Keratinocyte (primary cell): ENCODE measurements at regions not wholly inside any gene's neighbourhood (a gene's known extent, or its start where the extent isn't known, plus 50 kb on each side); places are given as distances from the start of the nearest gene placed in this dataset.

Experiments used
- DNase-seq: peaks from one replicate; pipeline ENCODE4 v3.0.0-alpha.2; 2011; ENCODE audit warnings: low read depth, missing footprints, low spot score
- FAIRE-seq: peaks from 2 replicates; lab custom pipeline; 2011; peaks lifted over from hg19 to GRCh38; lab: Jason Lieb, UNC
- H2AFZ ChIP-seq: 2 replicates; pipeline ENCODE4 v1.6.0; 2012; ENCODE audit warnings: low read length, control low read depth, inconsistent platforms; ENCODE audit not compliant: control insufficient read depth
- H3K27ac ChIP-seq: 2 replicates; pipeline ENCODE4 v1.5.1; 2011; ENCODE audit warnings: low read length; ENCODE audit not compliant: control insufficient read depth, insufficient read depth
- H3K27me3 ChIP-seq: 3 replicates; pipeline ENCODE4 v1.6.0; 2011; ENCODE audit warnings: low read length; ENCODE audit not compliant: control insufficient read depth, insufficient read depth; ENCODE audit errors: extremely low read depth
- H3K36me3 ChIP-seq, 2 experiments: 2 replicates in 1 of 2; 3 replicates in 1 of 2; pipeline ENCODE4 v1.5.1; 2011; ENCODE audit warnings: low read length in 2 of 2, mild to moderate bottlenecking in 1 of 2; ENCODE audit not compliant: control insufficient read depth in 2 of 2, insufficient read depth in 2 of 2; ENCODE audit errors: extremely low read depth in 1 of 2
- H3K4me1 ChIP-seq: 3 replicates; pipeline ENCODE4 v1.5.1; 2011; ENCODE audit warnings: low read length; ENCODE audit not compliant: control insufficient read depth, insufficient read depth; ENCODE audit errors: extremely low read depth
- H3K4me2 ChIP-seq: 3 replicates; pipeline ENCODE4 v1.6.0; 2011; ENCODE audit warnings: low read depth, low read length; ENCODE audit not compliant: control insufficient read depth, insufficient read depth; ENCODE audit errors: extremely low read depth
- H3K4me3 ChIP-seq, 3 experiments: fragments of 200-600 bp in 1 of 3; sonication (generic) in 1 of 3; 2 replicates in 2 of 3; 3 replicates in 1 of 3; pipeline ENCODE4 v1.5.1; 2011 to 2016; ENCODE audit warnings: low read length in 3 of 3, mild to moderate bottlenecking in 3 of 3, control low read depth in 2 of 3, inconsistent platforms in 1 of 3, low read depth in 1 of 3, mixed read lengths in 1 of 3, mixed run types in 1 of 3, moderate library complexity in 1 of 3; ENCODE audit not compliant: control insufficient read depth in 2 of 3, insufficient read depth in 2 of 3; ENCODE audit errors: extremely low read depth in 1 of 3
- H3K79me2 ChIP-seq: 2 replicates; pipeline ENCODE4 v1.6.0; 2012; ENCODE audit warnings: low read length; ENCODE audit not compliant: control insufficient read depth, insufficient read depth
- H3K9ac ChIP-seq: 3 replicates; pipeline ENCODE4 v1.6.0; 2011; ENCODE audit warnings: low read length; ENCODE audit not compliant: control insufficient read depth, insufficient read depth; ENCODE audit errors: extremely low read depth
- H3K9me1 ChIP-seq: 3 replicates; pipeline ENCODE4 v1.6.0; 2011; ENCODE audit warnings: low read length; ENCODE audit not compliant: control insufficient read depth, insufficient read depth; ENCODE audit errors: extremely low read depth
- H3K9me3 ChIP-seq: 2 replicates; pipeline ENCODE4 v1.5.1; 2012; ENCODE audit warnings: low read depth, low read length; ENCODE audit not compliant: control insufficient read depth
- H4K20me1 ChIP-seq: 3 replicates; pipeline ENCODE4 v1.6.0; 2011; ENCODE audit warnings: low read length; ENCODE audit not compliant: control insufficient read depth, insufficient read depth; ENCODE audit errors: extremely low read depth
- EZH2 ChIP-seq: IDR thresholded peaks from one replicate; pipeline ENCODE4 v1.6.1; 2012; ENCODE audit warnings: inconsistent platforms, mild to moderate bottlenecking, low read length, moderate library complexity
- dilution Hi-C: fragments of 300-500 bp; cut with MboI; formaldehyde crosslinking; loops from one replicate; pipeline ENCODE4 v1.7.0; 2020; ENCODE audit warnings: low sequenced_read_pairs; ENCODE audit not compliant: extremely low pct_ligation_motif_present
- TF ChIP-seq, protein P1 (sequence below), 3 experiments: IDR thresholded peaks in 1 of 3; conservative IDR thresholded peaks in 1 of 3; optimal IDR thresholded peaks in 1 of 3; 2 replicates in 2 of 3; 3 replicates in 1 of 3; pipeline versions ENCODE3 to v1.5.1; 2011; ENCODE audit warnings: low read length in 3 of 3, mild to moderate bottlenecking in 3 of 3, moderate library complexity in 2 of 3, control low read depth in 1 of 3, inconsistent platforms in 1 of 3; ENCODE audit not compliant: insufficient read depth in 2 of 3; ENCODE audit errors: extremely low read depth in 1 of 3

GRCh38 chr2:8107621-8108378, 574.1 kb upstream of the ID2 start:
- no peak overlapping the region for H3K27ac ChIP-seq
- H3K9ac ChIP-seq, result no peak overlapping the region
- no peaks in the 10 kb centered on the region for H3K4me1 ChIP-seq
- FAIRE-seq, result no peak
- H2AFZ ChIP-seq, result no peak overlapping the region
- no peaks in the 10 kb centered on the region for H3K36me3 ChIP-seq
- H3K9me1 ChIP-seq, result no peaks in the 10 kb centered on the region
- no peak overlapping the region for H3K4me3 ChIP-seq
- no peaks in the 10 kb centered on the region for H4K20me1 ChIP-seq
- dilution Hi-C loops, result no loop called here
- H3K27me3 ChIP-seq, result no peaks in the 10 kb centered on the region
- TF ChIP-seq EZH2, result no peak
- TF ChIP-seq, protein P1, sequence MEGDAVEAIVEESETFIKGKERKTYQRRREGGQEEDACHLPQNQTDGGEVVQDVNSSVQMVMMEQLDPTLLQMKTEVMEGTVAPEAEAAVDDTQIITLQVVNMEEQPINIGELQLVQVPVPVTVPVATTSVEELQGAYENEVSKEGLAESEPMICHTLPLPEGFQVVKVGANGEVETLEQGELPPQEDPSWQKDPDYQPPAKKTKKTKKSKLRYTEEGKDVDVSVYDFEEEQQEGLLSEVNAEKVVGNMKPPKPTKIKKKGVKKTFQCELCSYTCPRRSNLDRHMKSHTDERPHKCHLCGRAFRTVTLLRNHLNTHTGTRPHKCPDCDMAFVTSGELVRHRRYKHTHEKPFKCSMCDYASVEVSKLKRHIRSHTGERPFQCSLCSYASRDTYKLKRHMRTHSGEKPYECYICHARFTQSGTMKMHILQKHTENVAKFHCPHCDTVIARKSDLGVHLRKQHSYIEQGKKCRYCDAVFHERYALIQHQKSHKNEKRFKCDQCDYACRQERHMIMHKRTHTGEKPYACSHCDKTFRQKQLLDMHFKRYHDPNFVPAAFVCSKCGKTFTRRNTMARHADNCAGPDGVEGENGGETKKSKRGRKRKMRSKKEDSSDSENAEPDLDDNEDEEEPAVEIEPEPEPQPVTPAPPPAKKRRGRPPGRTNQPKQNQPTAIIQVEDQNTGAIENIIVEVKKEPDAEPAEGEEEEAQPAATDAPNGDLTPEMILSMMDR (optimal IDR thresholded peaks at IDR 0.05 in 1 of 3, IDR thresholded peaks at IDR 0.05 in 1 of 3, conservative IDR thresholded peaks at IDR 0.05 in 1 of 3; ENCODE audit: extremely low read depth in 1 of 3, insufficient read depth in 2 of 3, low read length in 3 of 3), result no peak
- no peaks in the 10 kb centered on the region for H3K9me3 ChIP-seq
- H3K79me2 ChIP-seq, result no peaks in the 10 kb centered on the region
- no peak for DNase-seq
- H3K4me2 ChIP-seq, result no peak overlapping the region

- Histone ChIP-seq H3K27me3 (no peaks in the 10 kb centered on the region), H3K27ac (no peak overlapping the region), H3K36me3 (no peaks in the 10 kb centered on the region), H3K9me1 (no peaks in the 10 kb centered on the region), H3K9me3 (no peaks in the 10 kb centered on the region), H3K4me1 (no peaks in the 10 kb centered on the region), H3K4me3 (no peak overlapping the region), H3K4me2 (no peak overlapping the region), H3K79me2 (no peaks in the 10 kb centered on the region), H4K20me1 (no peaks in the 10 kb centered on the region), H2AFZ (no peak overlapping the region), H3K9ac (no peak overlapping the region)
- TF ChIP-seq, protein P1 (optimal IDR thresholded peaks at IDR 0.05 in 1 of 3, IDR thresholded peaks at IDR 0.05 in 1 of 3, conservative IDR thresholded peaks at IDR 0.05 in 1 of 3; ENCODE audit: extremely low read depth in 1 of 3, insufficient read depth in 2 of 3, low read length in 3 of 3), result no peak
- TF ChIP-seq EZH2, result no peak
- no peak for DNase-seq
- FAIRE-seq, result no peak
- dilution Hi-C loops, result no loop called here
Observed at GRCh38 chr2:8110716-8111115, 571.1 kb upstream of the ID2 start.
